NCI-H226 (cell line): ENCODE measurements at regions not wholly inside any gene's neighbourhood (a gene's known extent, or its start where the extent isn't known, plus 50 kb on each side); places are given as distances from the start of the nearest gene placed in this dataset.

ENCODE experiments used
- DNase-seq: peaks from one replicate; pipeline ENCODE4 v3.0.0-alpha.2; 2015

GRCh38 chr2:211241891-211242290 lies 685.5 kb downstream of the CPS1 start:
- DNase-seq: no peak

- DNase-seq: no peak
These were observed 691.4 kb downstream of the CPS1 start for GRCh38 chr2:211247751-211248150.

- no peak for DNase-seq
These were observed 692.4 kb downstream of the CPS1 start for GRCh38 chr2:211248841-211249240.

- no peak for DNase-seq
These were observed 694.6 kb downstream of the CPS1 start for GRCh38 chr2:211251016-211251415.

- DNase-seq: no peak
These were observed 702.4 kb downstream of the CPS1 start for GRCh38 chr2:211258646-211259335.

GRCh38 chr2:211259831-211260476 lies 703.6 kb downstream of the CPS1 start:
- no peak for DNase-seq

GRCh38 chr2:211270257-211270656 lies 713.9 kb downstream of the CPS1 start:
- DNase-seq: no peak

- no peak for DNase-seq
These were observed 725.2 kb downstream of the CPS1 start for GRCh38 chr2:211281430-211282073.

- no peak for DNase-seq
These were observed 746.3 kb downstream of the CPS1 start for GRCh38 chr2:211302676-211303075.

- DNase-seq: no peak
These were observed 750.5 kb downstream of the CPS1 start for GRCh38 chr2:211306929-211307328.
